Transverse colon (tissue), 4 donors: ENCODE measurements at regions not wholly inside any gene's neighbourhood (a gene's known extent, or its start where the extent isn't known, plus 50 kb on each side); places are given as distances from the start of the nearest gene placed in this dataset.

ENCODE experiments used
- DNase-seq: peaks from one replicate; pipeline ENCODE4 v3.0.0-alpha.2; 2019
- H3K27ac ChIP-seq, 4 donors: fragments of 200-600 bp; sonication (generic); 2 replicates each; pipeline ENCODE4 v1.5.1; 2016 to 2018; ENCODE audit warnings: inconsistent platforms in 4 of 4
- H3K27me3 ChIP-seq: fragments of 200-600 bp; sonication (generic); 2 replicates; pipeline ENCODE4 v1.5.1; 2017; ENCODE audit warnings: inconsistent platforms
- H3K36me3 ChIP-seq, 4 donors: fragments of 200-600 bp; sonication (generic); 2 replicates each; pipeline ENCODE4 v1.5.1; 2017 to 2019; ENCODE audit warnings: inconsistent platforms in 4 of 4
- H3K4me1 ChIP-seq, 4 donors: fragments of 200-600 bp; sonication (generic); 2 replicates each; pipeline ENCODE4 v1.5.1; 2017 to 2020; ENCODE audit warnings: inconsistent platforms in 4 of 4
- H3K4me3 ChIP-seq, 4 donors: fragments of 200-600 bp; sonication (generic); 1 replicate in 1 of 4; 2 replicates in 3 of 4; pipeline versions ENCODE4 v1.5.1 to v1.6.1; 2017 to 2019; ENCODE audit warnings: inconsistent platforms in 4 of 4
- H3K9me3 ChIP-seq, 2 donors: fragments of 200-600 bp; sonication (generic); 2 replicates each; pipeline ENCODE4 v1.5.1; 2017 to 2019; ENCODE audit warnings: inconsistent platforms in 2 of 2
- CTCF ChIP-seq, 5 experiments: fragments of 200-600 bp in 3 of 5; fragments of 450-650 bp in 2 of 5; sonication (generic) in 3 of 5; IDR thresholded peaks; 1 replicate in 2 of 5; 2 replicates in 3 of 5; pipeline ENCODE4 v1.5.1; 2016 to 2017; ENCODE audit warnings: antibody characterized with exemption in 5 of 5, inconsistent platforms in 3 of 5, mild to moderate bottlenecking in 2 of 5, moderate library complexity in 1 of 5
- EP300 ChIP-seq: sonication (generic); formaldehyde crosslinking; IDR thresholded peaks from one replicate; pipeline ENCODE4 v1.6.1; 2017; ENCODE audit warnings: antibody characterized with exemption, low read depth
- POLR2A ChIP-seq: fragments of 450-650 bp; IDR thresholded peaks from one replicate; pipeline ENCODE4 v1.6.1; 2016; ENCODE audit warnings: antibody characterized with exemption, mild to moderate bottlenecking, moderate library complexity
- POLR2AphosphoS5 ChIP-seq, 3 donors: sonication (generic); formaldehyde crosslinking; IDR thresholded peaks; one replicate each; pipeline ENCODE4 v1.6.1; 2016; ENCODE audit warnings: antibody characterized with exemption in 3 of 3
- WGBS, 2 donors: methylation state at CpG; one replicate each; pipeline ENCODE4 v1.1.5; 2018; ENCODE audit warnings: low coverage in 1 of 2; 5-methylcytosine and 5-hydroxymethylcytosine counted together
- in situ Hi-C, 4 donors: fragments of 200-750 bp; cut with MboI; loops; one replicate each; pipeline versions ENCODE4 v1.15.0 to v1.15.1; 2017; ENCODE audit warnings: low sequenced_read_pairs in 3 of 4, low pct_ligation_motif_present in 1 of 4, low pct_unique_long_range_greater_than_20kb in 1 of 4
- intact Hi-C: fragments of 100-400 bp; cut with DNase I; formaldehyde crosslinking; loops from one replicate; pipeline ENCODE4 v1.15.1; 2023; ENCODE audit warnings: low total_unique reads

- no peak for DNase-seq
- TF ChIP-seq CTCF (IDR thresholded peaks at IDR 0.05) (no peak), POLR2A (no peak), EP300 (no peak), POLR2AphosphoS5 (IDR thresholded peaks at IDR 0.05) (no peak)
- no peak overlapping the region for H3K4me3 ChIP-seq
- peaks cover 3% of the 10 kb centered on the region for H3K27me3 ChIP-seq
- no peak overlapping the region for H3K27ac ChIP-seq
- WGBS, 2 donors = 58 to 81% methylated on average over 4 of the region's 4 CpGs
- intact Hi-C loops = no loop called here
- in situ Hi-C loops = no loop called here
- no peaks in the 10 kb centered on the region for H3K9me3 ChIP-seq
- H3K36me3 ChIP-seq = no peaks in the 10 kb centered on the region
- no peaks in the 10 kb centered on the region for H3K4me1 ChIP-seq
These were observed 145.4 kb upstream of the SIX2 start for GRCh38 chr2:45154606-45155155.

GRCh38 chr2:45154144-45154543 lies 144.9 kb upstream of the SIX2 start:
- Histone ChIP-seq H3K4me3 (no peak overlapping the region), H3K27ac (no peak overlapping the region), H3K27me3 (no peaks in the 10 kb centered on the region), H3K4me1 (no peaks in the 10 kb centered on the region), H3K36me3 (no peaks in the 10 kb centered on the region), H3K9me3 (no peaks in the 10 kb centered on the region)
- no peak for DNase-seq
- intact Hi-C loops = no loop called here
- no peak for TF ChIP-seq CTCF (IDR thresholded peaks at IDR 0.05)
- no peak for TF ChIP-seq POLR2AphosphoS5 (IDR thresholded peaks at IDR 0.05)
- TF ChIP-seq POLR2A = no peak
- TF ChIP-seq EP300 = no peak
- WGBS, 2 donors = 20 to 59% methylated on average over 1 of the region's 1 CpG
- in situ Hi-C loops = no loop called here

- Histone ChIP-seq H3K4me3 (no peak overlapping the region), H3K9me3 (no peaks in the 10 kb centered on the region), H3K27ac (no peak overlapping the region), H3K27me3 (no peaks in the 10 kb centered on the region), H3K4me1 (no peaks in the 10 kb centered on the region), H3K36me3 (no peaks in the 10 kb centered on the region)
- in situ Hi-C loops (no loop called here), intact Hi-C loops (no loop called here)
- TF ChIP-seq POLR2AphosphoS5 (IDR thresholded peaks at IDR 0.05) = no peak
- TF ChIP-seq EP300 = no peak
- no peak for TF ChIP-seq CTCF (IDR thresholded peaks at IDR 0.05)
- no peak for TF ChIP-seq POLR2A
- WGBS, 2 donors = 90 to 98% methylated on average over 8 to 10 of the region's 10 CpGs
- DNase-seq = no peak
These were observed 143.9 kb upstream of the SIX2 start for GRCh38 chr2:45153121-45153520.

GRCh38 chr2:45152691-45153090 lies 143.4 kb upstream of the SIX2 start:
- DNase-seq = no peak
- in situ Hi-C loops (no loop called here), intact Hi-C loops (no loop called here)
- H3K36me3 ChIP-seq = no peaks in the 10 kb centered on the region
- no peak overlapping the region for H3K27ac ChIP-seq
- no peaks in the 10 kb centered on the region for H3K9me3 ChIP-seq
- no peak overlapping the region for H3K4me3 ChIP-seq
- no peak for TF ChIP-seq POLR2A
- TF ChIP-seq EP300 = no peak
- TF ChIP-seq POLR2AphosphoS5 (IDR thresholded peaks at IDR 0.05) = no peak
- TF ChIP-seq CTCF (IDR thresholded peaks at IDR 0.05) = no peak
- WGBS, 2 donors = 64 to 79% methylated on average over 2 to 9 of the region's 9 CpGs
- no peaks in the 10 kb centered on the region for H3K4me1 ChIP-seq
- H3K27me3 ChIP-seq = no peaks in the 10 kb centered on the region
